ENCODE measurements at regions not wholly inside any gene's neighbourhood (a gene's known extent, or its start where the extent isn't known, plus 50 kb on each side); places are given as distances from the start of the nearest gene placed in this dataset.

DNA sequence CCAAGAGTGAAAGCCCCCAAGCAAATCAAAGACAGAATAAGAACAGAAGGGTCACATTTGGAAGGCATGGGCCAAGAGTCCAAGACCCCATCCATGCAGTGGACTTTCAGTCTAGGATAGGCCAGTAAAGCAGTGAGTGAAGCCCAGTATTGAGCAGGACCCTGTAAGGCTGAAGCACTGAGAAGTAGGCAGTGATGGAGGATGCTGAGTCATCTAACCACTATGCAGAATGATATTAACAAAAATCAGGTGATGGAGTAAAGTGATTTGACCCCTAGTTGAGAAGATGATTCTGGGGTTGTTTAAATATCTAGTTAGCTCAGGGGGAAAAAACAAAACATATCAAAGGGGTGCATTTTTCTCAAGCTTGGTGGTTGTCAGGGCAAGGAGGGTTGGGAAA lies 308.7 kb upstream of the PLXNA2 start:
- no peak for DNase-seq

DNA sequence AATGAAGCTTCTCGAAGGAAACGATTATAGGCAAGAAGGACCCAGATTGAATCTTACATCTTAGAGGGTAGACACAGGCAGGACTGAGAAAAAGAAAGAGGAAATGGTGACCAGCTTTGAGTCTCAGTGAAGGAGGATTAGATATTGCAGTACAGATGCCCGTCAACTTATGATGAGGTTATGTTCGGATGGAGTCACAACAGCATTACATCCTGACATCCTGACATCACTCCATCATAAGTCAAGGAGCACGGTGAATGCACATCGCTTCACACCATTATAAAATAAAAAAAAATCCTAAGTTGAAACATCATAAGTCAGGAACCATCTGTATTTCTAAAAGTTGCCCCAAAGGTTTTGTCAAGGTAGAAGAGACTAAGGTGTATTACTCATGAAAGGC lies 312.3 kb upstream of the PLXNA2 start:
- DNase-seq = no peak

DNA sequence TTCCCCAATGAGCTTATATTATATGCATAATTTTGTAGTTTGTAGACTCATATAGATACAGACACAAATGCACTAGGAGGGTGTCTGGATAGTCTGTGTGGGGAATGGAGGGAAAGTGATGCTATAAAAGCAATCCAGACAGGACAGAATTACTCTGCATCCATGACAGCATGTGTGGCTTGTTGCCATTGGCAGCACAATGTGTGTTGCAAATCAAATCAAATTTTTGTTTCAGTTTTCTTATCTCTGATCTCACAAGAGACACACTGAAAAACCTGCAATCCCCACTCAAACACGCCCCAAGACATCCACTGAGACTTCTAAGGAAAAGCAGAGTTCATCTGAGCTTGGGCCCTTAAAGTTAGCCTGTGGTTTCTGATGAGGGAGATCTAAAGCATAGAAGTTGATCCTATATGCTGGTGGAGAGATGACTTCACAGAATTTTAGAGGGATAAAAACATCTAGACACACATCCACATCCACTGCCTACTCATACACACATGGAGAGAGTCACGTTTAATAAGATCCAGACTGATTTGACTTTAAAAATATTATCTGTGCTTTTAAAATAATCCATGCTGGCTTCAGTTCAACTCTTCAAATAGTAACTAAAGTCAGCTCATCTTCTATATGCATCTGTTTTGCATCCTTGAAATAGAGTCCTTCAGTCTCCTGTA lies 313.0 kb upstream of the PLXNA2 start:
- DNase-seq = no peak

DNA sequence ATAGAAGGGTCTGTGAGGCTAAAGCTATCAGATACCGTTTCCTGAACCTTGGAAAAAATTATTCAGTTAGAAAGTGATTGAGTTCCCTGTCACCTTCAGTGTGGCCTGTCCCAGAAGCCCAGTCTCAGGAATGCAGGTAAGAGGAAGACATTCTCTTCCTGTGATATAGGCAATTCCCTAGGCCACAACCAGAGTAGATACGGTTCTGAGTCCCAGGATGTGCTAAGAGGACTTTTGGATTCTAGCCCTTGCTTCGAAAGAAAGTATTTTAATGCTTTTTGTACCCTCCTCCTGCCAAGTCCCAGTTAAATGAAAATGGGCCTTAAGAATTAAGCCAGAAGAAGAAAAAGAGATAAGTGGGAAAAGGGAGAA lies 313.5 kb upstream of the PLXNA2 start:
- no peak for DNase-seq

GRCh38 chr1:208559597-208560329 lies 315.6 kb upstream of the PLXNA2 start:
- DNase-seq = no peak

DNA sequence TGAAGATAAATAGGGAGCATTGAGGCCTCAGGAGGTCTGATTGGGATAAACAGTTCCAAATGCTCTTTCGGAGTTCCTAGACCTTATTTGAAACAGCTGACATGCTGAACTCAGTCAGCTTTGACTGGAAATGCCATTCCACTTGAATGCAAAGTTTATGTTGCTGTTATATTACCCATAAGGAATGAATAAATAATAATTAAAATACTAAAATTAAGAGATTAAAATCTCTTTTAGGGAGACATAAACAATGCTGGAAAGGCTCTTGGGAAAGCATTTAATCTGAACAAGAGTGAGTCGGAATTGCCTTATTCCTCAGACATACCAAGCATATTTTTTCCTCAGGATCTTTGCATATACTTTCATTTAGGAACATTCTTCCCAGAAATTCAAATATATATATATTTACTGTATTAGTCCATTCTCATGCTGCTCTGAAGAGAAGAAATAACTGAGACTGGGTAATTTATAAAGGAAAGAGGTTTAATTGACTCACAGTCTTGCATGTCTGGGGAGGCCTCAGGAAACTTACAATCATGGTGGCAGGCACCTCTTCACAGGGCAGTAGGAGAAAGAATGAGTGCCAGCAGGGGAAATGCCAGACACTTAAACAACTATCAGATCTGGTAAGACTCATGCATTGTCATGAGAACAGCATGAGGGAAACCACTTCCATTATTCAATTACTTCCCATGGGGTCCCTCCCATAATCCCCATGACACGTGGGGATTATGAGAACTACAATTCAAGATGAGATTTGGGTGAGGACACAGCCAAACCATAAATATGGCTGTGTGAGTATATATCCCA lies 318.2 kb upstream of the PLXNA2 start:
- no peak for DNase-seq

DNA sequence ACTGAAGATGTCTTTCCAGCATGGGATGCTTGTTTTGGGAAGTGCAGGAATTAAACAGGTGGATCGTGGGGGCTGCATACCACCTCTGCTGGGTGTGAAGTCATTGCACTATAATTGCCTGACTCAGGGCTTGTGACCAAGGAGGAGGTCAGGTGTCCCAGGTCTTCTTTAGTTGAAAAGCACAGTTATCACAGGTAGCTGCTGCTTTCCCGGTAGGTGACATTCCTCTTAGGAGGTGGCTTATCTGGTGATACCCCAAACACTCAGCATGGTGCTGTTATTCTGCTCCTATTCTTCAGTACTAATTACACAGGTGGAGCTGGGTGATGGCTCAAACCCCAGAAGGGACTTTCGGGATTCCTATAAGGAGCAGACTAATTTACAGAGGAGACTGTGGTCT lies 320.3 kb upstream of the PLXNA2 start:
- DNase-seq = no peak

DNA sequence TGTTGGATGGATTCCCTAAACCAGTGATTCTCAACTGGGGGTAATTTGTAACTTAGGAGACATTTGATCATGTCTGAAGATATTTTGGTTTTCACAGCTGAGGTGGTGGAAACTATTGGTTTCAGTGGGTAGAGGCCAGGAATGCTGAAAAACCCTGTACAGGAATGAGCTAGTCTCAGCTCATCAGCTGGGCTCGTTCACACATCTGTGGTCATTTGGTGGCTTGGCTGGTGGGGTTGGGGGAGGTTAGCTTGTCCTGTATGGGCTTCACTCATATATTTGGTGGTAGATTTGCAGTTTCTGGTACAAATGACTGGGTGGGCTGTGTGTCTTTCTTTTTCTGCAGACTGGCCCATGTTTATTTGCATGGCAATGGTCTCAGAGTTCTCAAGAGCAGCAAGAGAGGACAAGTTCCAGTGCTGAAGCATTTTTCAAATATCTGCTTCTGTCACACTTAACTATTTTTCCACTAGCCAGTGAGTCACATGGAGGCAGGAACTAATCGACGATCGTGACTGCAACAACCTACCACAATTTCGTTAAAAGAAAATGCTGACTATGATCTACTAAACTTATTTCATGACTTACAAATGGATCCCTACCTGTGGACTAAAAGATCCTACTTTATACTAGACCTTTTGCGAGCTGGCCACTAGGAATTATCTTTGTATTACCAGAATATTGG lies 321.7 kb upstream of the PLXNA2 start:
- DNase-seq = no peak

DNA sequence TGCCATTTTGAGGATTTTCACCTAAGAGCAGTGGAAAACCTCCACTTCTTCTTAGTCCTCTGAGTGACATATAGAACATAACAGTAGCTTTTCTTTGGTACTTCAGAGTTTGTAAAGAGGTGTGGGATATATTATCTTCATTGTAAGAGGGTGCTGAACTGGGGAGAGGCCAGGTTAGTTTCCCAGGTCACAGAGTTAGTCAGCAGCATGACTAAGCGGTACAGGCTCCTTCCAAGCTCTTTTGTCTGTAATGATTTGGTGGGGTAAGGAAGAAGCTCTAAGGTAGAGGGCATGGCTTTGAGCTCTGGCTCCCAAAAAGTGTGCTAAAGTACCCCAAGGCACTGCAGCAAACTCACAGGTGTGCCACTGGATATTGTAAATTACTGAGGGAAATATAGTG lies 325.0 kb upstream of the PLXNA2 start:
- no peak for DNase-seq

DNA sequence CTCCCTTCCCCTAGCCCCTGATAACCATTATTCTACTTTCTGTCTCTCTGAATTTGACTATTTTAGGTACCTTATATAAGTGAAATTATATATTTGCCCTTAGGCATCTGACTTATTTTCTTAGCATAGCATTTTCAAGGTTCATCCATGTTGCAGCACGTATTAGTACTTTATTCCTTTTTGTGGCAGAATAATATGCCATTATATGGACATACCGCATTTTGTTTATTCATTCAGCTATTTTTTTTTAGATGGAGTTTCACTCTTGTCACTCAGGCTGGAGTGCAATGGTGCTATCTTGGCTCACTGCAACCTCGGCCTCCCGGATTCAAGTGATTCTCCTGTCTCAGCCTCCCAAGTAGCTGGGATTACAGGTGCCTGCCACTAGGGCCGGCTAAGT lies 326.2 kb upstream of the PLXNA2 start:
- no peak for DNase-seq

DNA sequence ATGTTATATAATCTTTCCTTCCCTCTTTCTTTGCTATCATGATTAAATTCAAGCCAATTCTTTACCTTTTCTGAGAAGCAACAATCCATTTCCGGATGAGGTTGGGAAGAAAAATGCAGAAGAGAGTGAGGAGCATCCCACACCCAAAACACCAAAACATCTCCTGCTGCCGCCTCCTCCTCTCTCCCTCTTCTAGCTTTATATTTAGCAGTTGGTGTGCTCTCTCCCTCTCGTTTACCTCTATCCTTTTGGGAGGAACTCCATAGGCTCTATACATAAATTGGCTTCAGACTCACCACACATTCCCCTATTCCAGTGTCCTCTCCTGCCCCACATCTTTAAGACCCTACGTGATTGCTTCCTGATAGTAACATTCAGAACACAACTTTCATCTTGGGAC lies 332.2 kb upstream of the PLXNA2 start:
- DNase-seq = no peak

DNA sequence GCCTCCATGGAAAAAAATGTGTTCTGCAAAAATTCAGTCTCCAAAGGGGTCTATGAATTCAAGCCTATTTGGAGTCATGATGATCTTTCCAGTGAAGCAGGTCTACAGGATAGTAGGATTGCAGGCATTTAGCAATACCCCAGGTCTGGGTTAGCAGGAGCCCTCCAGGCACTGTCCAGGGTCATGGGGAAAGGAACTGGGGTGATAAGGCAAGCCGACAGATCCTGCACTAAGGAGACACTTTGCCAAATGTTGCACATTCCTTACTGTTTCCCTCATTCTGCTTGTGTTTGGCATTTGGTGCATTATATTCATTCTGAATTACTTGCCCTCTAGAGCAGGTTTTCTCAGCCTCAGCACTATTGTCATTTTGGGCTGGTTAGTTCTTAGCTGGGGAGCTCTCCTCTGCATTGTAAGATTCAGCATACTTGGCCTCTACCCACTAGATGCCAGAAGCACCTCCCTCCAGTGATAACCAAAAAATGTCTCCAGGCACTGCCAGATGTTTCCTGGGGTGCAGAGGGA lies 333.3 kb upstream of the PLXNA2 start:
- no peak for DNase-seq

DNA sequence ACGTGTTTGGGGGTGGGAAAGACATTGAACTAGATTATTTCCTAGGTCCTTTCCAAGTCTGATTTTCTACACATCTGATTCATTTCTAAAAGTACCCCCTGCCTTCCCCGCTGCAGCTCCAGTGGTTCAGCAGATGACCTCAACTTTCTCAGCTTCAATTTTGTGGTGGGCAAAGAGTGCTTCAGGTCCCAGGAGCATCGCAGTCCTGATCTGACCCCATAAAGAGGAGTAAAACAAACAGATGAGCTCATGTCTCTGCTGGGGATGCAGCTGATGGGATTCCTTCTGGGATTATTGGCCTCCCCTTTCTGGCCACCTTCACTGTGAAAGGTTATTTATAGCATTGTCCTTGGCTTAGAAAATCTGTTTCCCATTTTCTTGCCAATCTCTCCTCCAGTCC lies 337.0 kb upstream of the PLXNA2 start:
- DNase-seq = no peak

DNA sequence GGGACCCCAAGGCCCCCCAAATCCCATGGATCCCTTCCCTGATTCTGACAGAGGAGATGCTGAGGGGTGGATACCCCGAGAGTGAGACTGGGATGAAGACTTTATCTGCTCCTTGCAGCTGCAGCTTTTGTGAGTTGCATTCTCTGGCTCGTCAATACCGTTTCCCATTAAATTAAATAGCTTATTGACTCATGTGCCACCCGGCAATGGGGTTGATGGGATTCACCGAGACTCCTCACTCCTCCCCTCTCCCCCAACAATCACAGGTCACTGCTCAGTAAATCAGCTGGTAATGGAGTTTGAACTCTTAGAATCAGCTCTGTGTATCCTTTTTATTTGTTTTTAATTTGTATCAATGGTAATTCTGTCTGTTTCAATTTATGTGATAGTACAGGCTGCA lies 337.5 kb upstream of the PLXNA2 start:
- no peak for DNase-seq

DNA sequence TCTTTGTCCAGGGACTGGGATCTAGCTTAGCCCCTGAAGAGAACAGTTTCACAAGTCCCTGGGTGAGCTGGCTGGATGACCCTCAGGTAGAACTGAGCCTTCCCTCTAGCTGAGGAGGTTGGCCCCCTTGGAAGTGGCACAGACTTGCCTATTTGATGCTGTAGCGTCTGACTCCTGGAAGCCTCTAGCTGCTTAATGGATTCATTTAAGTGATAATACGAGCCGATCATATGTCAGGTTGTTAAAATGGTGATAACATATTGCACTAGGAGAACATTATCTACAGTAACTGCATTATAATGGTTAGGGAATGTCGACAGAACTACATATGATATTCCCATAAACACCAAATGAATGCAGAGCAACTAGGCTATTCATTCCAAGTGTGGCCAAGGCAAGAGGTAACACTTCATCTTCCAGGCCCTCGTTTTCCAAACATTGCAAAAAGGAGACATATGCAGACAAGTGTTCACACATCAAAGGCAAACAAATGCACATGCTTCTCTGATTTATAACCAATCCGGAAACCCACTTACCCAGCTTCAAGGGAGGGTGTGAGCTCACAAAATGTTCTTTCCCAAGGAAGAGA lies 340.1 kb upstream of the PLXNA2 start:
- DNase-seq = no peak

DNA sequence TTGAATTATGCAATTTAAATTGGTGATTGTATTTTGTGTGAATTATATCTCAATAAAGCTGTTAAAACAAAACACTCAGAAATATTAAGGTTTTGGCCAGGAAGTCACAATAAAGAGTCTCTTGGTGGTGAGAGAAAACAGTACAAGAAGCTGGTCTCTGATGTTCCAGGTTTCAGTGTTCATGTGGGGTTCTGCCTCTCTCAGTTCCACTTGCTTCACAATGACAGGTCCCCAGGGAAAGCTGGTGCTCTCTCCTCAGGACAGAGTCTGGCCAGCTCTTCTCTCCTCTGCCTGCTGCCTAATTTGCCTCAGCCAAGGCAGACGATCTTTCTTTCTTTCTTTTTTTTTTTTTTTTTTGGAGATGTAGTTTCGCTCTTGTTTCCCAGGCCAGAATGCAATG lies 342.9 kb upstream of the PLXNA2 start:
- no peak for DNase-seq

DNA sequence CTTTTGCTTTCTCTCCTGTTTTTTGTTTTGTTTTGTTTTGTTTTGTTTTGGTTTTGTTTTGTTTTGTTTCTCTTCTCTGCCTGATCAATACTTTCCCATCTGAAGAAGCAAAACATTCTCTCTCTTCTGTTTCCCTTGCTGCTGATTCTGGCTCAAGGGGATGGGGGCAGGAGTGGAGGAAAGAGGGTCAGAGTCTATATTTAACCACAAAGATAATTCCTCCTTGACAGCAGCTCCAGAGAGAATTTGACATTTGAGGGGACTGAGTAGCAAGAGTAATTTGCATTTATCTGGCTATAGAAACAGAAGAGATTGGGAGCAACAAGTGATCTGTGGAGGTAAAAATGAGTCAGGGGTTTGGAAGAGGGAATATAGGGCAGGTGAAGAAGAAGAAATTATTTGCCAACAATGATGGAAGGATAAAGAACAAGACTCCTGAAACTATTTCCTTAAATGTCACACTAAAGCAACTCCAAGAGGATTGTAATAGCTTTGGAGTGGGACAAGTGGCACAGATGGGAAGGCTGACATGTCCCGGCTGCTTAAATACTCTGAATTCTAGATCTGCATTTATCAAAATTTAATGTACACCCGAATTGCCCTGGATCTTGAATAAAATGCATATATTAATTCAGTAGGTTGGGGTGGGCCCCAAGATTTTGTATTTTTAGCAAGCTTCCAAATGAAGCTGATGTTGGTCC lies 349.3 kb upstream of the PLXNA2 start:
- DNase-seq = no peak

DNA sequence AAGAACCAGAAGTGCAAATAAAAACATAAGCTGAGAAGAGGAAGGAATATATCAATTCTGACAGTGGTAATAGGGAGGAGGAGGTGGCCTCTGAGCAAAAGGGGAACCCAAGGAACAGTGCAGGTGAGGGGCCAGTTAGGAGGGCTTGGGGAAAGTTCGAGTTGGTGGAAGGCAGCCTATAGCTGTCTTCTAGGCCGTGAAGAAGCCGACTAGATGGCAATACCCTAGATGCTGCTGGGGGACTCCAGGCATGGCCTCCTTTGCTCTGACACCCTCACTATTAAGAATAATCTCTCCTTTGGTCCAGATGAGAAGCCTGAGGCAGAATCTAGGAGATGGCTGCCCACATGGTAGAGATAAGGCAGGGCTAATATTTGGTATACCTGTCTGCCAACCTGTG lies 351.1 kb upstream of the PLXNA2 start:
- DNase-seq = no peak

DNA sequence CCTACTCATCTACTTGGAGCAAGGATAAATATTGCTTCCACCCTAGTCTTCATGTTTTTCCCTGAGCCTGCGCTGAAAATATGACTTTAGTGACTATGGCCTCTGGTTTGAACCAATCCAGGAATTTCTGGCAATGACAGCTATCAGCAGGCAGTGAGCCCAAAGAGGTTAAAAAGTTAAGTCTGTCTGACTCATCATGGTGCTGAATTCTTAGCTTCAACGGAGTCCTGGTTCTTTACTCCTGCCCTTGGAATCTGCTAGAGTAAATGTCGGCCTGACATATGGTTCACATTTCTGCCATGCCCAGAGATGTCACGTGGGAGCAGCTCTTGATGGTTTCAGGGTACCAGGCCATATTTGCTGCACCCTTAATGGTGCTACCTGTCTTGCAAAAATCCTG lies 351.6 kb upstream of the PLXNA2 start:
- DNase-seq = no peak

DNA sequence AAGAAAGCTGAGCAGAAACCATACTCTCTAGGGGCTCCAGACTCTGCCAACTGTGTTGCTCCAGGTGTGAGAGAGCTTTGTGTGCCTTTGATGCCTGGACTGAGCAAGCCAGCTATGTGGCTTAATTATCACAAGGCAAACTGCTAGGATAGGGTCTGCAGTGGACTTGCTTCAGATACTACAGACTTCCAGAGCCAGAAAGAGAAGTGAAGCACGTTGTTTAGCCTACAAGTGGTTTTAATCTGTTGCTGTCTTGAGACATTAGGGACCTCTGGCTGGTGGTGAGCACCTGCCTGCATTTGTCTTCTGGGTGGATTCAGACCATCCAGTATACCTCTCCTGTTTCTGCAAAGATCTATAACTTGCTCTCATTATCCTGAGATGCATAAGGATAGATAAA lies 353.4 kb upstream of the PLXNA2 start:
- no peak for DNase-seq

DNA sequence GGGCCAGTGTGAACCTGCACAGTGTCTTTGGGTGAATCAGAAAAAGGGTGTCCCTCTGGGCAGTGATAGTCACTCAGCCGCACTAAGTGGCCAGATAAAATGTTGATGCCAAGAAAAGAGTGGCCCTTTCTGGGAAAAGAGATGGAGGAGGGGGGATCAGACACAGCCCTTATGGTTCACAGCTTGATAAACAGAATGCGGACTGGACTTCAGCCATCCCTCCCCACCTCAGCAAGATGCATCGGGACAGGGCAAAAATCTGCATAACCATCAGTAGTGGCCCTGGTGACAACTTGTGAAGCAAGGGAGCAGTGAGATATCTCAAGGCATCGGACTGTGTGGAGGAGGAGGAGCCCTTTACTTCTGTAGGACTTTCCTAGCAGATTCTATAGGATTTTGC lies 353.8 kb upstream of the PLXNA2 start:
- DNase-seq = no peak

GRCh38 chr1:208599063-208599462 lies 354.9 kb upstream of the PLXNA2 start:
- DNase-seq = no peak

All from inflammatory macrophage treated with lipopolysaccharide for 4 hours (primary cell).